ENCODE measurements at regions not wholly inside any gene's neighbourhood (a gene's known extent, or its start where the extent isn't known, plus 50 kb on each side); places are given as distances from the start of the nearest gene placed in this dataset.

- TF ChIP-seq, protein P1, sequence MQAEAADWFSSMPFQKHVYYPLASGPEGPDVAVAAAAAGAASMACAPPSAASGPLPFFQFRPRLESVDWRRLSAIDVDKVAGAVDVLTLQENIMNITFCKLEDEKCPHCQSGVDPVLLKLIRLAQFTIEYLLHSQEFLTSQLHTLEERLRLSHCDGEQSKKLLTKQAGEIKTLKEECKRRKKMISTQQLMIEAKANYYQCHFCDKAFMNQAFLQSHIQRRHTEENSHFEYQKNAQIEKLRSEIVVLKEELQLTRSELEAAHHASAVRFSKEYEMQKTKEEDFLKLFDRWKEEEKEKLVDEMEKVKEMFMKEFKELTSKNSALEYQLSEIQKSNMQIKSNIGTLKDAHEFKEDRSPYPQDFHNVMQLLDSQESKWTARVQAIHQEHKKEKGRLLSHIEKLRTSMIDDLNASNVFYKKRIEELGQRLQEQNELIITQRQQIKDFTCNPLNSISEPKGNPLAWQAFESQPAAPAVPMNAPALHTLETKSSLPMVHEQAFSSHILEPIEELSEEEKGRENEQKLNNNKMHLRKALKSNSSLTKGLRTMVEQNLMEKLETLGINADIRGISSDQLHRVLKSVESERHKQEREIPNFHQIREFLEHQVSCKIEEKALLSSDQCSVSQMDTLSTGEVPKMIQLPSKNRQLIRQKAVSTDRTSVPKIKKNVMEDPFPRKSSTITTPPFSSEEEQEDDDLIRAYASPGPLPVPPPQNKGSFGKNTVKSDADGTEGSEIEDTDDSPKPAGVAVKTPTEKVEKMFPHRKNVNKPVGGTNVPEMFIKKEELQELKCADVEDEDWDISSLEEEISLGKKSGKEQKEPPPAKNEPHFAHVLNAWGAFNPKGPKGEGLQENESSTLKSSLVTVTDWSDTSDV (CRISPR knock-in tag; IDR thresholded peaks at IDR 0.05), result no peak
- no peak for TF ChIP-seq HOXA9 (CRISPR knock-in tag; IDR thresholded peaks at IDR 0.05; ENCODE audit: borderline replicate concordance)
- TF ChIP-seq ZNF138 (CRISPR knock-in tag; IDR thresholded peaks at IDR 0.05; ENCODE audit: low read depth), result no peak
- TF ChIP-seq TAF1 (CRISPR knock-in tag; IDR thresholded peaks at IDR 0.05), result no peak
- TF ChIP-seq ZNF292 (CRISPR knock-in tag; IDR thresholded peaks at IDR 0.05; ENCODE audit: borderline replicate concordance, low read depth), result 0 out of 2 replicates have a peak, but pooled peaks have one; percentile 42
- TF ChIP-seq HIVEP1 (CRISPR knock-in tag; IDR thresholded peaks at IDR 0.05), result no peak
- TF ChIP-seq ZNF3 (CRISPR knock-in tag; IDR thresholded peaks at IDR 0.05), result 0 out of 2 replicates have a peak, but pooled peaks have one; percentile 37
- no peak for TF ChIP-seq STAT5B (CRISPR knock-in tag; IDR thresholded peaks at IDR 0.05)
- no peak for TF ChIP-seq ZBTB7B (CRISPR knock-in tag; IDR thresholded peaks at IDR 0.05)
- TF ChIP-seq, protein P2, sequence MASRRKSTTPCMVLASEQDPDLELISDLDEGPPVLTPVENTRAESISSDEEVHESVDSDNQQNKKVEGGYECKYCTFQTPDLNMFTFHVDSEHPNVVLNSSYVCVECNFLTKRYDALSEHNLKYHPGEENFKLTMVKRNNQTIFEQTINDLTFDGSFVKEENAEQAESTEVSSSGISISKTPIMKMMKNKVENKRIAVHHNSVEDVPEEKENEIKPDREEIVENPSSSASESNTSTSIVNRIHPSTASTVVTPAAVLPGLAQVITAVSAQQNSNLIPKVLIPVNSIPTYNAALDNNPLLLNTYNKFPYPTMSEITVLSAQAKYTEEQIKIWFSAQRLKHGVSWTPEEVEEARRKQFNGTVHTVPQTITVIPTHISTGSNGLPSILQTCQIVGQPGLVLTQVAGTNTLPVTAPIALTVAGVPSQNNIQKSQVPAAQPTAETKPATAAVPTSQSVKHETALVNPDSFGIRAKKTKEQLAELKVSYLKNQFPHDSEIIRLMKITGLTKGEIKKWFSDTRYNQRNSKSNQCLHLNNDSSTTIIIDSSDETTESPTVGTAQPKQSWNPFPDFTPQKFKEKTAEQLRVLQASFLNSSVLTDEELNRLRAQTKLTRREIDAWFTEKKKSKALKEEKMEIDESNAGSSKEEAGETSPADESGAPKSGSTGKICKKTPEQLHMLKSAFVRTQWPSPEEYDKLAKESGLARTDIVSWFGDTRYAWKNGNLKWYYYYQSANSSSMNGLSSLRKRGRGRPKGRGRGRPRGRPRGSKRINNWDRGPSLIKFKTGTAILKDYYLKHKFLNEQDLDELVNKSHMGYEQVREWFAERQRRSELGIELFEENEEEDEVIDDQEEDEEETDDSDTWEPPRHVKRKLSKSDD (CRISPR knock-in tag; IDR thresholded peaks at IDR 0.05; ENCODE audit: low read depth), result peak; percentile 29
- TF ChIP-seq NFE2 (CRISPR knock-in tag; IDR thresholded peaks at IDR 0.05), result no peak
- no peak for TF ChIP-seq ZNF333 (CRISPR knock-in tag; IDR thresholded peaks at IDR 0.05; ENCODE audit: borderline replicate concordance)
- no peak for TF ChIP-seq ZNF235 (CRISPR knock-in tag; IDR thresholded peaks at IDR 0.05; ENCODE audit: borderline replicate concordance)
- no peak for TF ChIP-seq ZNF720 (CRISPR knock-in tag; IDR thresholded peaks at IDR 0.05)
- TF ChIP-seq ZNF678 (CRISPR knock-in tag; IDR thresholded peaks at IDR 0.05), result no peak
- TF ChIP-seq CTCF (CRISPR knock-in tag; IDR thresholded peaks at IDR 0.05), result peak; percentile 45; the same call in 1 of the 2 replicates
- TF ChIP-seq ZNF572 (CRISPR knock-in tag; IDR thresholded peaks at IDR 0.05), result no peak
- TF ChIP-seq ZNF737 (CRISPR knock-in tag; IDR thresholded peaks at IDR 0.05; ENCODE audit: borderline replicate concordance), result no peak
- TF ChIP-seq ZNF230 (CRISPR knock-in tag; IDR thresholded peaks at IDR 0.05), result no peak
- no peak for TF ChIP-seq ZNF180 (CRISPR knock-in tag; IDR thresholded peaks at IDR 0.05; ENCODE audit: borderline replicate concordance, low read depth)
- peak; percentile 92 for TF ChIP-seq ZMYM3 (CRISPR knock-in tag; IDR thresholded peaks at IDR 0.05)
These were observed 59.2 kb upstream of the TARBP1 start (continued) for GRCh38 chr1:234538062-234538731.

All from HepG2 (cell line).